ENCODE measurements at regions not wholly inside any gene's neighbourhood (a gene's known extent, or its start where the extent isn't known, plus 50 kb on each side); places are given as distances from the start of the nearest gene placed in this dataset.

DNA sequence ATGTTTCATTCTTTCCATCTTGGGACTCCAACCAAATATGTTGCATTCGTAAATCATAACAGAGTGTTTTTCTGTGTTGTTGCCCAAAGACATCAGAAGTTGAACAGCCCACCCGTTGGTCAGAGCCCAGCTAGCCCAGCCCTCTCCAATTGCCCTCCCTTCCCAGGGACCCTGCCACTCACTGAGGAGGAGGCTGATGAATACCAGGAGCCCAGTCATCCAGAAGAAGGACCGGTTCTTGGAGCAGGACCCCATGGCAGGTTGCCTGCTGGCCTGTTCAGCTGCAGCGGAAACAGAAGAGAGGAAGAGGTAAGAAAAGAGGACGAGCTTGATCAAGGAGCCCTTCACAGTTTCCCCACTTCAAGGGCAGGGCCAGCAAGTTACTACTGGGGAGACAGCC is 172.2 kb upstream of the ETV3 start:
- TF ChIP-seq, protein P1, sequence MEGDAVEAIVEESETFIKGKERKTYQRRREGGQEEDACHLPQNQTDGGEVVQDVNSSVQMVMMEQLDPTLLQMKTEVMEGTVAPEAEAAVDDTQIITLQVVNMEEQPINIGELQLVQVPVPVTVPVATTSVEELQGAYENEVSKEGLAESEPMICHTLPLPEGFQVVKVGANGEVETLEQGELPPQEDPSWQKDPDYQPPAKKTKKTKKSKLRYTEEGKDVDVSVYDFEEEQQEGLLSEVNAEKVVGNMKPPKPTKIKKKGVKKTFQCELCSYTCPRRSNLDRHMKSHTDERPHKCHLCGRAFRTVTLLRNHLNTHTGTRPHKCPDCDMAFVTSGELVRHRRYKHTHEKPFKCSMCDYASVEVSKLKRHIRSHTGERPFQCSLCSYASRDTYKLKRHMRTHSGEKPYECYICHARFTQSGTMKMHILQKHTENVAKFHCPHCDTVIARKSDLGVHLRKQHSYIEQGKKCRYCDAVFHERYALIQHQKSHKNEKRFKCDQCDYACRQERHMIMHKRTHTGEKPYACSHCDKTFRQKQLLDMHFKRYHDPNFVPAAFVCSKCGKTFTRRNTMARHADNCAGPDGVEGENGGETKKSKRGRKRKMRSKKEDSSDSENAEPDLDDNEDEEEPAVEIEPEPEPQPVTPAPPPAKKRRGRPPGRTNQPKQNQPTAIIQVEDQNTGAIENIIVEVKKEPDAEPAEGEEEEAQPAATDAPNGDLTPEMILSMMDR (conservative IDR thresholded peaks at IDR 0.05 in 1 of 2, IDR thresholded peaks at IDR 0.05 in 1 of 2; ENCODE audit: low read depth in 1 of 2, low read length in 2 of 2), result no peak
- TF ChIP-seq EZH2 (IDR thresholded peaks at IDR 0.05; ENCODE audit: low read length, missing control alignments), result no peak

All from fibroblast of lung (primary cell).